SJCRH30 (cell line): ENCODE measurements at regions not wholly inside any gene's neighbourhood (a gene's known extent, or its start where the extent isn't known, plus 50 kb on each side); places are given as distances from the start of the nearest gene placed in this dataset.
"Not testable (repeated sequence)": the region's sequence is repeated elsewhere in the genome, so short reads cannot be mapped to it uniquely, and the experiment has no call there.

ENCODE experiments used
- DNase-seq, 2 experiments: peaks; one replicate each; pipeline ENCODE4 v3.0.0-alpha.2; 2015 to 2020
- H3K27ac ChIP-seq: fragments of 250-450 bp; sonication (Bioruptor Pico); 2 replicates; pipeline ENCODE4 v1.5.1; 2020; ENCODE audit warnings: mild to moderate bottlenecking, moderate library complexity
- H3K27me3 ChIP-seq: fragments of 250-450 bp; sonication (Bioruptor Pico); 2 replicates; pipeline ENCODE4 v1.5.1; 2020; ENCODE audit warnings: mild to moderate bottlenecking, moderate library complexity
- H3K36me3 ChIP-seq: fragments of 250-450 bp; sonication (Bioruptor Pico); 2 replicates; pipeline ENCODE4 v1.5.1; 2020; ENCODE audit warnings: mild to moderate bottlenecking, moderate library complexity
- H3K4me1 ChIP-seq: fragments of 250-450 bp; sonication (Bioruptor Pico); 2 replicates; pipeline ENCODE4 v1.5.1; 2020; ENCODE audit warnings: mild to moderate bottlenecking, moderate library complexity
- H3K4me3 ChIP-seq: fragments of 250-450 bp; sonication (Bioruptor Pico); 2 replicates; pipeline ENCODE4 v1.5.1; 2020; ENCODE audit warnings: mild to moderate bottlenecking, moderate library complexity
- H3K9me3 ChIP-seq: fragments of 250-450 bp; sonication (Bioruptor Pico); replicated peaks from 2 replicates; pipeline ENCODE4 v1.5.1; 2020; ENCODE audit warnings: mild to moderate bottlenecking, moderate library complexity

DNA sequence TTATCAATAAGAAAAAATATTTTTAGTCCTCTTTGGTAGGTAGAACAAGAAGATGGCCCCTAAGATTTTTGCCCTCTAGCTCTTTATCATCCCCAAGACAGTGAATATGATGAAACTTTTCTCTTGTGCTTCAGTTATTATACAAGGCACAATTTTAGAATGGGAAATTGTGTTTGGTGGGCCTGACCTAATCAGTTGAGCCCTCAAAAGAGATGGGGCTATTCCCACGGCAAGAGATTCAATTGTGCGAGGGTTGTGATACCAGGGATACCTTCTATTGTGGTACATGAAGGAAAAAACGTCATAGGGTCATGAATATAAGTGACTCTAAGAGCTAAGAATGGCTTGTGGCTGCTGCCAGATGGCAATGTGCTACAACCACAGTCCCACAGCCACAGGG is 94.0 kb upstream of the COX7C start:
- Histone ChIP-seq H3K27ac (no peak overlapping the region), H3K9me3 (no peaks in the 10 kb centered on the region)
- no peak for DNase-seq

DNA sequence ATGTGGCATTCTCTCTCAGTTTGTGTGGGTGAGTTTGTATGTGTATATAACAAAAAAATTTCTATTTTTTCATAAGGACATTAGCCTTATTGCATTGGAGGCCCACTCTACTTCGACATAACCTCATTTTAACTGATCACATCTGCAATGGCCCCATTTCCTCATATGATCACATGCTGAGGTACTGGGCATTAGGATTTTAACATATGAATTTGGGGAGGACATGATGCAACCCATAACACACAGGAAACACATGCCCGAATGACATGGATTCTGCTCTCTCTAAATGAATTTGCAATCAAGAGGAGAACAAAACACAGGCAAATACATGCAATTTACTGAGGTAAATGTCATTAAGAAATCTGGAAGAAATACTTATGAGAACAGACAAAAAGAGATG is 92.1 kb upstream of the COX7C start:
- H3K36me3 ChIP-seq: no peaks in the 10 kb centered on the region
- no peaks in the 10 kb centered on the region for H3K9me3 ChIP-seq
- H3K4me1 ChIP-seq: no peaks in the 10 kb centered on the region
- H3K27ac ChIP-seq: no peak overlapping the region
- H3K4me3 ChIP-seq: no peak overlapping the region
- no peaks in the 10 kb centered on the region for H3K27me3 ChIP-seq
- no peak for DNase-seq

More for the DNA sequence above, 94.0 kb upstream of the COX7C start:
- no peaks in the 10 kb centered on the region for H3K4me1 ChIP-seq
- H3K36me3 ChIP-seq: no peaks in the 10 kb centered on the region
- no peaks in the 10 kb centered on the region for H3K27me3 ChIP-seq
- no peak overlapping the region for H3K4me3 ChIP-seq

DNA sequence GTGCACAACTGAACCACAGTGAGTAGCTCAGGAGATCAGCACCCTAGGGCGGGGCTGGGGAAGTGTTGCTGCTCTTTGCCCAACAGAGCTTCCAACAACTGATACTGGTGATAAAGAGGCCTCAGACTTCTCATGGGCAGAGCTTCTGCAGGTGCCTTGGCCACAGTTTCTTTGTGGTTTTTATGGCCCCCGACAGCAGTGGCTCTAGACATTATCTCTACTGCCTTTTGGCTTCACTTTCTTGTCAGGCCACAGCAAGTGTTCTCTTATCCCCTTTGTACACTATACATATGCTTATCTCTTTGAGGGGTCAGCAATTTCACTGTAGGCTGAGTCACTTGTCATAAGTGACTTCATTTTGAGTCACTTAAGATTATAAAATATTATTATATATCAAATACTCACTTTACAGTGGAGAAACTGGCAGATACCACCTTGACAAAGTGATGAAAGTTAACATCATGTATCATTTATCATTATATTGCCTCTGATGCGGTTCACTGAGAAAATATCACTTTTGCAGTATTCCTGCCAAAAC is 90.9 kb upstream of the COX7C start:
- Histone ChIP-seq H3K4me1 (no peaks in the 10 kb centered on the region), H3K27me3 (no peaks in the 10 kb centered on the region), H3K36me3 (no peaks in the 10 kb centered on the region), H3K9me3 (no peaks in the 10 kb centered on the region), H3K27ac (no peak overlapping the region), H3K4me3 (no peak overlapping the region)
- no peak for DNase-seq

DNA sequence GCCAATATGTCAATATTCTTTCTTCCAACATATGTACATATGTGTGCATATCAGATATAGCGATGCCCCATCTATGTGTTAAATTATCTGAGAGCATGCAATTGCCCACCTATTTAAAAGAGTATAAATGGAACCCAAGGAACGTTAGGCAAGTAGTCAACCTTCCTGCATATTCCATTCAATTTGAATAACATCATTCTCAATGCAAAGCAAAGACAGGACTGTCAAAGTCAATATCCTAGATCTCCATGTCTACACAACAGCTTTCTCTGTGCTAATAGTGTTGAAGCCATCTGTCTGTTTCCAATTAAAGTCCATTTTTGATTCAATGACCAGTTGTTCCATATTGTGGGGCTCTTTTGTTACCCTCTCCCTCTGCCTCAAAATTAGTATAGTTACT is 85.3 kb upstream of the COX7C start:
- no peak for DNase-seq

DNA sequence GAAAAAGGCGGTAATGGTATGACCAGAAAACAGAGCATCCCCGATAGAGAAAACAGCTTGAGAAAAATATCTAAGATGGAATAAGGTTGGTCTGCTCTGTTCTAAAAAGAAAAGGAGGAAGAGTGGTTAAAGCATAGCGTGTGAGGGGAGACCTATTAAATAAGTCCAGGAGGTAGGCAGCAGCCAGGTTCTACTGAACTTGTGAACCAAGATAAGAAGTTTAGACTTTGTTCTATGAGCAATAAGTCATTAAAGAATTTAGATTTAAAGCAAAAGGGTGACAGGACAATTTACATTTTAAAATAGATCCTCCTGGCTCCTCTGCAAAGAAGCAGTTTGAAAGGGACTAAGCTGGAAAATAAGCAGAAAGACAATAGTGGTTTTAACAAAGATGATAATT is 81.3 kb upstream of the COX7C start:
- no peaks in the 10 kb centered on the region for H3K4me1 ChIP-seq
- no peak overlapping the region for H3K27ac ChIP-seq
- no peak overlapping the region for H3K4me3 ChIP-seq
- H3K36me3 ChIP-seq: no peaks in the 10 kb centered on the region
- H3K27me3 ChIP-seq: no peaks in the 10 kb centered on the region
- H3K9me3 ChIP-seq: no peaks in the 10 kb centered on the region
- DNase-seq: no peak

More for the DNA sequence above, 85.3 kb upstream of the COX7C start:
- Histone ChIP-seq H3K27me3 (no peaks in the 10 kb centered on the region), H3K9me3 (no peaks in the 10 kb centered on the region), H3K4me1 (no peaks in the 10 kb centered on the region), H3K4me3 (no peak overlapping the region), H3K36me3 (no peaks in the 10 kb centered on the region), H3K27ac (no peak overlapping the region)

DNA sequence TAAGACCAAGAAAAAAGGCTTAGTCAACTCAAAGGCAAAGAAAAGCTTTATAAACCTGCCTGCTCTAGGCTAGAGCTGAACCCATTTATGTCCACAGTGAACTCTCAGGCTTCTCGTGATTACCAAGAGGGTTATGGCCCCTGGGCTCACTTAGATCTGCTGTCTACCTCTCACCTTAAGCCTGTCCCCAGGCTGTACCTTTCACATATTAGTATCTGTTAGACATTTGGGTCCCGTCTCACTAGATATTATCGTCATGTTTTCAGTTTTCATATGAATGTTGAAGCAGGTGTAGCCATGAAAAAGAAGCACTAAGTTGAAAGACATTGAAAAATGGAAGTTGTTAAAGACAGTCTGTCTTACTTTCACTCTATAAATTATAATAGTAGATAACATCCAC is 75.2 kb upstream of the COX7C start:
- no peaks in the 10 kb centered on the region for H3K4me1 ChIP-seq

DNA sequence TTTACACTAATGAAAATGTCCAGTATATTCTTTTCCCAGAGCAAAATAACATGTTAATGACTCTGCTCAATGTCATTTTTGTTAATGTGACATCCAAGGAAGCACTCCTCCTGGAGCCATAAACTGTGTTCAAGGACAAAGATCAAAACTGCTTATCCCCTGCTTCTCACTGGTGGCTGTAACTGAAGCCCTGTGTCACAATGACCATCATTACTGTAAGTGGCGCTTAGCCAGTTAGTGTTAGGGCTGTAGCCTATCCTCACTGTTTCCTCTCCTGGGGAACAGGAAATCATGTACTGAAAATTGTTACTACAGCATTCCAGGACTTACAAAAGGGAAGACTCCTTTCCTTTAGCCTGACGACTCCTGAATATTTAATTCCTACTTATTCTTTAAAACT is 71.7 kb upstream of the COX7C start:
- no peak overlapping the region for H3K27ac ChIP-seq
- no peaks in the 10 kb centered on the region for H3K36me3 ChIP-seq
- DNase-seq: no peak
- H3K4me3 ChIP-seq: no peak overlapping the region
- no peaks in the 10 kb centered on the region for H3K9me3 ChIP-seq
- no peaks in the 10 kb centered on the region for H3K4me1 ChIP-seq
- H3K27me3 ChIP-seq: no peaks in the 10 kb centered on the region

More for the DNA sequence above, 75.2 kb upstream of the COX7C start:
- H3K27me3 ChIP-seq: no peaks in the 10 kb centered on the region
- H3K9me3 ChIP-seq: no peaks in the 10 kb centered on the region
- no peak overlapping the region for H3K27ac ChIP-seq
- no peak for DNase-seq
- no peak overlapping the region for H3K4me3 ChIP-seq
- H3K36me3 ChIP-seq: no peaks in the 10 kb centered on the region

DNA sequence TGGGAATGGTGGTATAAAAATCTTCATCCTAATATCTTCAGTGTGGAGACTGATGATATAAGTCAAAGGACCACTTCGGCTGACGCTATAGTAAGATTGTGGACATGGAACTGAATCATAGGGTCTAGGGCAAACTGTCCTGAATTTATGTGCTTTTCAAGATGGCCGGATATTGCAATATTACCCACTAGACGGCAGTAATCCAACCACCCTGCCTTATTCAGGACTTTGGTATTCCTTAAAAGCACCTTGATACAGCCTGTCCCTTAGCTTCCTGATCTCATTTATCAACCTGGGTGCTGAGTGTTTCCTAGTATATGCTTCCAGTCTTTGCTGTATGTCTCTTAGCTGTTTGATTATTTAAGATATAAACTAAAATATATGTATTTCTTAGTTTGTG is 71.2 kb upstream of the COX7C start:
- H3K4me1 ChIP-seq: no peaks in the 10 kb centered on the region
- no peak overlapping the region for H3K4me3 ChIP-seq
- H3K27me3 ChIP-seq: no peaks in the 10 kb centered on the region
- DNase-seq: no peak
- H3K36me3 ChIP-seq: no peaks in the 10 kb centered on the region
- no peaks in the 10 kb centered on the region for H3K9me3 ChIP-seq
- no peak overlapping the region for H3K27ac ChIP-seq

DNA sequence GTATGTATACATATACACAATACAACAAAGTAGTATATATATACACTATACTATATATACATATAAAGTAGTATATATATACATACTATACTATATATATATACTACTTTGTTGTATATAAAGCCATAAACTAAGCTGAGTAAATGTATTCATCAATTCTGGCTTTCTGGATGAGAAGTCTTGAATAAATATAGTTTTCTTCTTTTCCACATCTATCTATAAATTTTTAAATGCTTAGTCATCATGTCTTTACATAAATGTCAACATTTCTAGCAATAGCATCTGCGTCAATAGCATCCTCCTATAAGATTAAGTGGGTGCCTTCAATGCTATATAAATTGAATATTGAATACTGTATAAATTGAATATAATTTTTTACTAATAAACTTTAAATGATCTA is 63.1 kb upstream of the COX7C start:
- Histone ChIP-seq H3K27ac (no peak overlapping the region), H3K27me3 (no peaks in the 10 kb centered on the region), H3K4me3 (no peak overlapping the region), H3K4me1 (no peaks in the 10 kb centered on the region), H3K36me3 (no peaks in the 10 kb centered on the region), H3K9me3 (no peaks in the 10 kb centered on the region)
- DNase-seq: no peak

DNA sequence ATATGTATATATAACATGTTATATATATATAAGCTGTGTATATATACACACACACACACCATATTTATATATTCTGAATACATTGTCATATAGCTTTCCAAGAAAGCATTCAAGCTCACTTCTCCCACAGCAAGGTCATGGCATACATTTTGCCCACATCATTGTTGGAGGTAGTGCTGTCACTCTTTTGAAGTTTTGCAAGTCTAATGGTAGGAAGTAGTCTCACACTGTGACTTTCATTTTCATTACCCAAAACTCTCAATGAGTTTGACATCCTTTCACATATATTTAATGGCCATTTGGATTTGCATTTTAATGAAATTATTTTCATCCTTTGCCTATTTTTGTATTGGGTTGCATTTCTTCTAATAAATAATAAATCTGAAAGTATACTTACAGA is 59.8 kb upstream of the COX7C start:
- Histone ChIP-seq H3K9me3 (no peaks in the 10 kb centered on the region), H3K36me3 (no peaks in the 10 kb centered on the region), H3K27ac (no peak overlapping the region), H3K4me3 (no peak overlapping the region), H3K27me3 (no peaks in the 10 kb centered on the region), H3K4me1 (no peaks in the 10 kb centered on the region)
- no peak for DNase-seq

DNA sequence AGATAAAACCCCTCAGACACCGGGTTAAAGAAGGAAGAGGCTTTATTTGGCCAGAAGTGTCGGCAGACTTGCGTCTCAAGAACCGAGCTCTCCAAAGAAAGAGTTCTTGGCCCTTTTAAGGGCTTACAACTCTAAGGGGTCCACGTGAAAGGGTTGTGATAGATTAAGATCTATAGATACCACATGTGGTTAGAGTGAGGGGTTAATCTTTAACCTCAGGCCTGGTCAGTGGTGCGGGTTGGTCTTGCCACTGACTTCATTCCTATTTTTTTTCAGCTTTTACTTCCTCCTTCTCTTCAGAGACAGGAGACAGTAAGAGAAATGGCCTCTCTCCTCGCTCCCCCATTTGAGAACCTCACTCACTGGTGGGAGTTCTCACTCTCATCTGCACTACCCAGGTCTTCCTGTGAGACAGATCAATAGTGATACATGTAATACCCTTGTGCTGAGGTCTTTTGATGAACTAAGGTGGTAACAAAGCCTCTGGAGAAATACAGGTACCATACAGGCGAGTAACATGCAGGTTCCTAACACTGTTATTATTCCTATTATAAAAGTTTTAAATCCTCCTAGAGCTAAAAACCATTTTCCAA is 52.4 kb upstream of the COX7C start:
- no peak overlapping the region for H3K4me3 ChIP-seq
- H3K9me3 ChIP-seq: no peaks in the 10 kb centered on the region
- no peak overlapping the region for H3K27ac ChIP-seq
- H3K27me3 ChIP-seq: no peaks in the 10 kb centered on the region
- no peaks in the 10 kb centered on the region for H3K4me1 ChIP-seq
- H3K36me3 ChIP-seq: no peaks in the 10 kb centered on the region
- no peak for DNase-seq

DNA sequence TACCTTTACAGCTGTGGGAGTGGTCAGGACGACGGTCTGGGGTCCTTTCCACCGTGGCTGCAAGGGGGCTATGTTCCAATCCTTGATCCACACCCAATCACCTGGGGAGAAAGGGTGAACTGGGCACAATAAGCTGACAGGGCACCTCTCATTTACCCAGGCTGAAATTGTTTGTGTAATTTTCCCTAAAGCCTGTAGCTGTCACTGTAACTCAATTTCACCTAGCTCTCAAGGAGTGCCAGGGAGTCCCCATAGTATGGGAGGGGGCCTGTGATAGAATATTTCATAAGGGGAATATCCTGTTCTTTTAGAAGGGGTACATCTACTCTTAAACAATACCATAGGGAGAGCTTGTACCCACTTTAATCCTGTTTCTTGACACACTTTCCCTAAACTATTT is 51.7 kb upstream of the COX7C start:
- H3K9me3 ChIP-seq, H3K4me3 ChIP-seq, H3K27me3 ChIP-seq, DNase-seq, H3K27ac ChIP-seq, H3K4me1 ChIP-seq, H3K36me3 ChIP-seq: not testable (repeated sequence)
